ENCODE measurements at regions not wholly inside any gene's neighbourhood (a gene's known extent, or its start where the extent isn't known, plus 50 kb on each side); places are given as distances from the start of the nearest gene placed in this dataset.
"Not testable (repeated sequence)": the region's sequence is repeated elsewhere in the genome, so short reads cannot be mapped to it uniquely, and the experiment has no call there.

GRCh38 chr1:99506631-99507030 is 139.3 kb upstream of the PALMD start:
- TF ChIP-seq POLR2AphosphoS5 (IDR thresholded peaks at IDR 0.05) (no peak), CTCF (IDR thresholded peaks at IDR 0.05) (no peak), POLR2A (IDR thresholded peaks at IDR 0.05) (no peak), EP300 (IDR thresholded peaks at IDR 0.05) (no peak)
- 74% methylated on average over 2 of the region's 2 CpGs; no CpG with 5 or more reads in 1 of the 2 donors for WGBS, 2 donors (ENCODE audit: low coverage in 1 of 2)
- H3K4me3 ChIP-seq, result no peak overlapping the region
- no peak overlapping the region for H3K27ac ChIP-seq
- H3K36me3 ChIP-seq, result no peaks in the 10 kb centered on the region
- H3K4me1 ChIP-seq, result no peaks in the 10 kb centered on the region
- H3K9me3 ChIP-seq, result no peaks in the 10 kb centered on the region
- no peak for ATAC-seq
- H3K27me3 ChIP-seq, result no peaks in the 10 kb centered on the region

GRCh38 chr1:99507446-99507845 is 138.5 kb upstream of the PALMD start:
- 88 to 96% methylated on average over 5 to 8 of the region's 12 CpGs for WGBS, 2 donors (ENCODE audit: low coverage in 1 of 2)
- not testable (repeated sequence) for H3K36me3 ChIP-seq, H3K9me3 ChIP-seq, H3K27ac ChIP-seq, ATAC-seq, H3K4me3 ChIP-seq, H3K27me3 ChIP-seq, H3K4me1 ChIP-seq

- Histone ChIP-seq H3K4me3 (no peak overlapping the region), H3K9me3 (no peaks in the 10 kb centered on the region), H3K4me1 (no peaks in the 10 kb centered on the region), H3K27ac (no peak overlapping the region), H3K27me3 (no peaks in the 10 kb centered on the region), H3K36me3 (no peaks in the 10 kb centered on the region)
- WGBS, 2 donors (ENCODE audit: low coverage in 1 of 2), result no CpG with 5 or more reads among the region's 38 CpGs
- no peak for ATAC-seq
- TF ChIP-seq CTCF (IDR thresholded peaks at IDR 0.05) (no peak), EP300 (IDR thresholded peaks at IDR 0.05) (no peak), POLR2AphosphoS5 (IDR thresholded peaks at IDR 0.05) (no peak), POLR2A (IDR thresholded peaks at IDR 0.05) (no peak)
These were observed 137.8 kb upstream of the PALMD start for GRCh38 chr1:99507906-99508732.

GRCh38 chr1:99508733-99509445 is 137.0 kb upstream of the PALMD start:
- ATAC-seq, H3K4me1 ChIP-seq: not testable (repeated sequence)
- 91% methylated on average over 4 of the region's 24 CpGs; no CpG with 5 or more reads in 1 of the 2 donors for WGBS, 2 donors (ENCODE audit: low coverage in 1 of 2)

GRCh38 chr1:99514823-99515552 is 130.9 kb upstream of the PALMD start:
- WGBS, 2 donors (ENCODE audit: low coverage in 1 of 2), result 55 to 67% methylated on average over 3 to 5 of the region's 8 CpGs
- H3K9me3 ChIP-seq, H3K36me3 ChIP-seq, H3K27ac ChIP-seq, ATAC-seq, H3K27me3 ChIP-seq, H3K4me3 ChIP-seq, H3K4me1 ChIP-seq: not testable (repeated sequence)

More at GRCh38 chr1:99508733-99509445, 137.0 kb upstream of the PALMD start:
- H3K27me3 ChIP-seq, H3K36me3 ChIP-seq, H3K4me3 ChIP-seq, H3K27ac ChIP-seq, H3K9me3 ChIP-seq: not testable (repeated sequence)

- Histone ChIP-seq H3K4me1 (no peaks in the 10 kb centered on the region), H3K9me3 (no peaks in the 10 kb centered on the region), H3K36me3 (no peaks in the 10 kb centered on the region), H3K27me3 (no peaks in the 10 kb centered on the region), H3K27ac (no peak overlapping the region), H3K4me3 (no peak overlapping the region)
- WGBS, 2 donors (ENCODE audit: low coverage in 1 of 2), result 79 to 83% methylated on average over 1 of the region's 1 CpG
- TF ChIP-seq CTCF (IDR thresholded peaks at IDR 0.05), result no peak
- no peak for TF ChIP-seq POLR2A (IDR thresholded peaks at IDR 0.05)
- TF ChIP-seq EP300 (IDR thresholded peaks at IDR 0.05), result no peak
- TF ChIP-seq POLR2AphosphoS5 (IDR thresholded peaks at IDR 0.05), result no peak
- ATAC-seq, result no peak
These were observed 129.8 kb upstream of the PALMD start for GRCh38 chr1:99516141-99516540.

All from gastroesophageal sphincter (tissue), 4 donors.